ENCODE measurements at regions not wholly inside any gene's neighbourhood (a gene's known extent, or its start where the extent isn't known, plus 50 kb on each side); places are given as distances from the start of the nearest gene placed in this dataset.
A peak's percentile ranks its signal among the peaks of the same experiment; 100 is the strongest.

- H3K27ac ChIP-seq = no peak overlapping the region
- H3K36me3 ChIP-seq = no peaks in the 10 kb centered on the region
- ATAC-seq (no peak), DNase-seq (no peak)
- H3K4me1 ChIP-seq = no peaks in the 10 kb centered on the region
- no peaks in the 10 kb centered on the region for H3K9me3 ChIP-seq
- H3K4me3 ChIP-seq = no peak overlapping the region
- H3K27me3 ChIP-seq = no peaks in the 10 kb centered on the region
- intact Hi-C loops (cut with DNase I) = no loop called here
- no peak for TF ChIP-seq CTCF (IDR thresholded peaks at IDR 0.05)
These were observed 1186.8 kb upstream of the SEL1L start for GRCh38 chr14:82720431-82720830.

- intact Hi-C loops (cut with DNase I) = no loop called here
- DNase-seq = no peak
- no peak overlapping the region for H3K27ac ChIP-seq
- no peaks in the 10 kb centered on the region for H3K36me3 ChIP-seq
- no peak for TF ChIP-seq CTCF (IDR thresholded peaks at IDR 0.05)
- H3K4me1 ChIP-seq = no peaks in the 10 kb centered on the region
- ATAC-seq = peak; percentile 62
- H3K9me3 ChIP-seq = no peaks in the 10 kb centered on the region
- H3K4me3 ChIP-seq = no peak overlapping the region
- no peaks in the 10 kb centered on the region for H3K27me3 ChIP-seq
These were observed 1187.3 kb upstream of the SEL1L start for GRCh38 chr14:82720946-82721345.

- TF ChIP-seq CTCF (IDR thresholded peaks at IDR 0.05) = no peak
- Histone ChIP-seq H3K4me1 (no peaks in the 10 kb centered on the region), H3K27ac (no peak overlapping the region), H3K9me3 (no peaks in the 10 kb centered on the region), H3K36me3 (no peaks in the 10 kb centered on the region), H3K4me3 (no peak overlapping the region), H3K27me3 (no peaks in the 10 kb centered on the region)
- ATAC-seq (no peak), DNase-seq (no peak)
- intact Hi-C loops (cut with DNase I) = no loop called here
These were observed 1190.7 kb upstream of the SEL1L start for GRCh38 chr14:82724316-82724715.

GRCh38 chr14:82725213-82725612, 1191.6 kb upstream of the SEL1L start:
- Histone ChIP-seq H3K9me3 (no peaks in the 10 kb centered on the region), H3K4me3 (no peak overlapping the region), H3K36me3 (no peaks in the 10 kb centered on the region), H3K27ac (no peak overlapping the region), H3K4me1 (no peaks in the 10 kb centered on the region), H3K27me3 (no peaks in the 10 kb centered on the region)
- ATAC-seq (no peak), DNase-seq (no peak)
- intact Hi-C loops (cut with DNase I) = no loop called here
- no peak for TF ChIP-seq CTCF (IDR thresholded peaks at IDR 0.05)

- Histone ChIP-seq H3K9me3 (no peaks in the 10 kb centered on the region), H3K36me3 (no peaks in the 10 kb centered on the region), H3K4me1 (no peaks in the 10 kb centered on the region), H3K27ac (no peak overlapping the region), H3K27me3 (no peaks in the 10 kb centered on the region), H3K4me3 (no peak overlapping the region)
- intact Hi-C loops (cut with DNase I) = no loop called here
- DNase-seq = no peak
- no peak for TF ChIP-seq CTCF (IDR thresholded peaks at IDR 0.05)
- ATAC-seq = no peak
These were observed 1197.9 kb upstream of the SEL1L start for GRCh38 chr14:82731526-82731925.

- no peak overlapping the region for H3K27ac ChIP-seq
- H3K27me3 ChIP-seq = no peaks in the 10 kb centered on the region
- no peaks in the 10 kb centered on the region for H3K36me3 ChIP-seq
- H3K4me1 ChIP-seq = no peaks in the 10 kb centered on the region
- no peak for TF ChIP-seq CTCF (IDR thresholded peaks at IDR 0.05)
- intact Hi-C loops (cut with DNase I) = no loop called here
- no peak overlapping the region for H3K4me3 ChIP-seq
- DNase-seq (no peak), ATAC-seq (peak; percentile 32)
- H3K9me3 ChIP-seq = no peaks in the 10 kb centered on the region
These were observed 1206.9 kb upstream of the SEL1L start for GRCh38 chr14:82740547-82740946.
